ENCODE measurements at regions not wholly inside any gene's neighbourhood (a gene's known extent, or its start where the extent isn't known, plus 50 kb on each side); places are given as distances from the start of the nearest gene placed in this dataset.
"Not testable (repeated sequence)": the region's sequence is repeated elsewhere in the genome, so short reads cannot be mapped to it uniquely, and the experiment has no call there.

DNA sequence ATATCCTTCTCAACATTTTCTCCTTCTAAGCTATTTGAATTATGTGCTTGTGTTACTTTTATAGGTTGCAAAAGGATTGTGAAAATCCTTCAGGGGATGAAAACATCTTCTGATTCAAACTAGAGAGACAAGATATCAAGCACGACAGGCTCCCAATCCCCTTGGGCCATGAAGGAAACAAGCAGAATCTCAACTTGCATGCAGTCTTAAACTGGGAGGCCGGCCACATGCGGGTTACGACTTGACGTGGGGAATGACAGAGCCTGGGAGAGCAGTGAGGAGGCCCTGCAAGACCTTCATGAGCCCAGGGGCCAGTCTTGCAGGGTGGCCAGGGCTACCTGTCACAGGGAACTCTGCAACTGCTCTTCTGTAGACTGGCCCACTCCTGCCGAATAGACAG, 94.4 kb downstream of the SCN11A start:
- Histone ChIP-seq H3K27me3 (no peaks in the 10 kb centered on the region), H3K4me1 (no peaks in the 10 kb centered on the region), H3K9me3 (no peaks in the 10 kb centered on the region), H3K36me3 (no peaks in the 10 kb centered on the region), H3K4me3 (no peak overlapping the region), H3K27ac (no peak overlapping the region)
- intact Hi-C loops (cut with DNase I; ENCODE audit: low total_unique reads) (no loop called here), in situ Hi-C loops (cut with MboI; ENCODE audit: low sequenced_read_pairs in 4 of 4) (no loop called here)
- DNase-seq (no peak), ATAC-seq (no peak)
- TF ChIP-seq, protein P1, sequence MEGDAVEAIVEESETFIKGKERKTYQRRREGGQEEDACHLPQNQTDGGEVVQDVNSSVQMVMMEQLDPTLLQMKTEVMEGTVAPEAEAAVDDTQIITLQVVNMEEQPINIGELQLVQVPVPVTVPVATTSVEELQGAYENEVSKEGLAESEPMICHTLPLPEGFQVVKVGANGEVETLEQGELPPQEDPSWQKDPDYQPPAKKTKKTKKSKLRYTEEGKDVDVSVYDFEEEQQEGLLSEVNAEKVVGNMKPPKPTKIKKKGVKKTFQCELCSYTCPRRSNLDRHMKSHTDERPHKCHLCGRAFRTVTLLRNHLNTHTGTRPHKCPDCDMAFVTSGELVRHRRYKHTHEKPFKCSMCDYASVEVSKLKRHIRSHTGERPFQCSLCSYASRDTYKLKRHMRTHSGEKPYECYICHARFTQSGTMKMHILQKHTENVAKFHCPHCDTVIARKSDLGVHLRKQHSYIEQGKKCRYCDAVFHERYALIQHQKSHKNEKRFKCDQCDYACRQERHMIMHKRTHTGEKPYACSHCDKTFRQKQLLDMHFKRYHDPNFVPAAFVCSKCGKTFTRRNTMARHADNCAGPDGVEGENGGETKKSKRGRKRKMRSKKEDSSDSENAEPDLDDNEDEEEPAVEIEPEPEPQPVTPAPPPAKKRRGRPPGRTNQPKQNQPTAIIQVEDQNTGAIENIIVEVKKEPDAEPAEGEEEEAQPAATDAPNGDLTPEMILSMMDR (IDR thresholded peaks at IDR 0.05 in 4 of 5, conservative IDR thresholded peaks at IDR 0.05 in 1 of 5) = no peak
- no peak for TF ChIP-seq POLR2A (IDR thresholded peaks at IDR 0.05)

DNA sequence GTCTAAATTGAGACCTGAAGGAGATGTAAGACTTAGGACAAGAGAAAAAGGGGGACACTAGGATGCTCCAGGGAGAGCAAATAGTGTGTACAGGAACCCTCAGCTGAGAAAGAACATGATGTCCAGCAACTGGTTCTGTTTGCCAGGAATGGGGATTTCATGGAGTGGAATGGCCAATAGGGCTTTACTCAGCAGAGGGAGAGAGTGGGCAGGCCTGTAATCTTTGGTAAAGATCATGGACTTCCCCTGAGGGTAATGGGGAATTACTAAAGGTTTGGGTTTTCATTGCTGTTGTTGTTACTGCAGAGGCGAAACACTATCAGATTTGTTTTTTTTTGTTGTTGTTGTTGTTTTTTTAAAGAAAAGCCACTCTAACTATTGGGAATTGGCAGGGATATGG, 99.0 kb downstream of the SCN11A start:
- Histone ChIP-seq H3K27ac (no peak overlapping the region), H3K9me3 (no peaks in the 10 kb centered on the region), H3K4me1 (no peaks in the 10 kb centered on the region), H3K36me3 (no peaks in the 10 kb centered on the region), H3K27me3 (no peaks in the 10 kb centered on the region), H3K4me3 (no peak overlapping the region)
- TF ChIP-seq, protein P1 (IDR thresholded peaks at IDR 0.05 in 4 of 5, conservative IDR thresholded peaks at IDR 0.05 in 1 of 5) = no peak
- no peak for TF ChIP-seq POLR2A (IDR thresholded peaks at IDR 0.05)
- in situ Hi-C loops (cut with MboI; ENCODE audit: low sequenced_read_pairs in 4 of 4) (no loop called here), intact Hi-C loops (cut with DNase I; ENCODE audit: low total_unique reads) (no loop called here)
- ATAC-seq = no peak
- DNase-seq = no peak

DNA sequence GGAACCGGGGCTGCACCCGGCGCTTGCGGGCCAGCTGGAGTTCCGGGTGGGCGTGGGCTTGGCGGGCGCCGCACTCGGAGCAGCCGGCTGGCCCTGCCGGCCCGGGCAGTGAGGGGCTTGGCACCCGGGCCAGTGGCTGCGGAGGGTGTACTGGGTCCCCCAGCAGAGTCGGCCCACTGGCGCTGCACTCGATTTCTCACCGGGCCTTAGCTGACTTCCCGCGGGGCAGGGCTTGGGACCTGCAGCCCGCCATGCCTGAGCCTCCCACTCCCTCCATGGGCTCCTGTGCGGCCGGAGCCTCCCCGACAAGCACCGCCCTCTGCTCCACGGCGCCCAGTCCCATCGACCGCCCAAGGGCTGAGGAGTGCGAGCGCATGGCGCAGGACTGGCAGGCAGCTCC, 100.6 kb downstream of the SCN11A start:
- H3K27me3 ChIP-seq; in situ Hi-C loops (cut with MboI; ENCODE audit: low sequenced_read_pairs in 4 of 4); DNase-seq; H3K36me3 ChIP-seq; H3K4me3 ChIP-seq; H3K4me1 ChIP-seq; H3K9me3 ChIP-seq; intact Hi-C loops (cut with DNase I; ENCODE audit: low total_unique reads); ATAC-seq; H3K27ac ChIP-seq: not testable (repeated sequence)

DNA sequence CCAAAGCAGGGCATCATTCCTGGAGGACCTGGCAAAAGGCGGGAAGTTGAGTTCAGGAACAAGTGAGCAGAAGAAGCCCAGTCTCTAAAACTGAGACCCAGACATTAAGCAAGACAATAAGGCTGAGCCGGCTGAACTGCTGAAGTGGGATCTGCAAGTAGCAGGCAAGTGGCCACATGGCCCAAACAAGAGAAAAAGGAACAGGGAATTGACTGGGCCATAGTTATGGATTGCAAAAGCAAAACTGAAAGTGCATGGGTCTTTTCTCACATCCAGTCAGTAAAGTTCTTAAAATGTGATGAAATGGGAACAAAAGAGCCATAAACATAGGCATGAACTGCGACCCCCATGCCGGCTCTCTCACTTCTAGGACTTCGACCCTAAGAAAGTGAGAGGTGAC, 101.2 kb downstream of the SCN11A start:
- intact Hi-C loops (cut with DNase I; ENCODE audit: low total_unique reads) (no loop called here), in situ Hi-C loops (cut with MboI; ENCODE audit: low sequenced_read_pairs in 4 of 4) (no loop called here)
- Histone ChIP-seq H3K9me3 (no peaks in the 10 kb centered on the region), H3K36me3 (no peaks in the 10 kb centered on the region), H3K27ac (no peak overlapping the region), H3K27me3 (no peaks in the 10 kb centered on the region), H3K4me1 (no peaks in the 10 kb centered on the region), H3K4me3 (no peak overlapping the region)
- TF ChIP-seq, protein P1 (IDR thresholded peaks at IDR 0.05 in 4 of 5, conservative IDR thresholded peaks at IDR 0.05 in 1 of 5) = no peak
- TF ChIP-seq POLR2A (IDR thresholded peaks at IDR 0.05) = no peak
- DNase-seq (no peak), ATAC-seq (no peak)

DNA sequence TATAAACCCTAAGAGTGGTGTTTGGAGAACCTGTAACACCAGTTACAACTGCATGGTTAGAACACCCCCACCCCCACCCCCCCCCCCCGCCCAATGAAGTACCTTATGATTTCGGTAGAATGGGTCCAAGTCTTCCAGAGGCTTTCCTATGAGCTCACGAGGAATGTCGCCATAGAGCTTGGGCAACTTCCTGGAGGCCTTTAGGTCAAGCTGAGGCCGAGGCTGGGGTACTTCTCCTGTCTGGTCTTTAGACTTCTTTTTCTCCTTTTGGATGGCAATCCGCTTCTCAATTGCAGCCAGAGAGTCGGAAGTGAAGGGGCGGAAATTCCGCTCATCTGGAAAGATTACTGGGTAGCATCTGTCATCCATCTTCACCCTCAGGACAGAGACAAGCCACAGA, 101.8 kb downstream of the SCN11A start:
- Histone ChIP-seq H3K9me3 (no peaks in the 10 kb centered on the region), H3K27me3 (no peaks in the 10 kb centered on the region), H3K27ac (no peak overlapping the region), H3K4me1 (no peaks in the 10 kb centered on the region), H3K4me3 (no peak overlapping the region), H3K36me3 (no peaks in the 10 kb centered on the region)
- DNase-seq (no peak), ATAC-seq (no peak)
- in situ Hi-C loops (cut with MboI; ENCODE audit: low sequenced_read_pairs in 4 of 4) = no loop called here
- intact Hi-C loops (cut with DNase I; ENCODE audit: low total_unique reads) = no loop called here
- no peak for TF ChIP-seq POLR2A (IDR thresholded peaks at IDR 0.05)
- TF ChIP-seq, protein P1 (IDR thresholded peaks at IDR 0.05 in 4 of 5, conservative IDR thresholded peaks at IDR 0.05 in 1 of 5) = no peak
